ENCODE measurements at regions not wholly inside any gene's neighbourhood (a gene's known extent, or its start where the extent isn't known, plus 50 kb on each side); places are given as distances from the start of the nearest gene placed in this dataset.
"Not testable (repeated sequence)": the region's sequence is repeated elsewhere in the genome, so short reads cannot be mapped to it uniquely, and the experiment has no call there.

DNA sequence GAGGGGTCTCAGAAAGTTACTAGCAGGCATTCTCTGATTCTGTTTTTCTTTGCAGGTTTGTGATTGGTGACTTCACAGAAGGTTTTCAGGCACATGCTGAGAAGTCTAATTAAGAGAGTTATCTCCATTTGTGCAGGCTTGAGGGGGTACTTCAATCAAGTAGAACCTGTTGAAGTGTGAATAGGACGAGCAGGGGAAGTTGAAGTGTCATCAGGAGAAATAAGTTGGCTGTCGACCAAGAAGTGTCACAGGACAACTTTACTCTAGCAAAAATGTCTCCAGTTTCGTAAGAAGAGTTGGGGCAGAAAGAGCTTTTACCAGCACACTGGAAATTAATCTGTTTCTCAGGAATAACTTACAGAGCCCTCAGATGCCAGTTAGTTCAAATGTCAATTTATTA is 576.5 kb upstream of the SLITRK5 start:
- DNase-seq (ENCODE audit: low read depth), result no peak

DNA sequence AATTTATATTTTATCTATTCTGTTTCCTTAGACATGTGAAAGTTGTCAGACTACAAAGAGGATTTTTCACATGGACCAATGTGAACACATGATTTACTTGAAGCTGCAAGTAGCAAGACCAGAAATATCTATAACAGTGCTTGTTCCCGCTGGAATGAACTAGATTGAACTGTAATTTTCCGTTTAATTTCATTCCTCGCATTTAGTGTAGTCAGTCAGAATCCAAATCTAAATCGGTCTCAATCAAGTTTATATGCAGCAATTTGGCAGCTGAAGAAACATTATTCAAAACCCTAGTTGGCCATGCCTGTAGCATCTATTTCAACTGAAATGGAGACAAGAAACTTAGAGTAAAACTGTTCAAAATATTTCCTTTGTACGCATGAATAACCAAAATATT is 570.7 kb upstream of the SLITRK5 start:
- no peak for DNase-seq (ENCODE audit: low read depth)

DNA sequence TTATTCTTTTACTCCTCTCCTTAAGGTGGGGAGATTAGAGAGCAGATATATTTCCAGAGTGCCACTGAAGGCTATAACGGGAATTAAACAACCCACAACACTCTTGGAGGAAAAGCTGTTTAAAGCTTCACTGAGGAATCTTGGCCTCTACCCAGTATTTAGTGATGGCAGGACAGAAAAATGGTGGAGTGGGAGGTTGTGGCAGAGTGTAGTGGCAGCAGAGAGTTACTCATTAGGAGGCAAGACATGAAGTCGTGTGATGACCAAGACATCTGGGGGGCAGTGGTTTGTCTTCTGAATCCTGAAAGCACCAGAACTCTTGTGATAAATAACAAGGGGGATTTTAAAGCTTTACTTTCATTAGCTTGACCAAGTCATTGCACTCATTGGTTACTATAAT is 563.5 kb upstream of the SLITRK5 start:
- no peak for DNase-seq (ENCODE audit: low read depth)

DNA sequence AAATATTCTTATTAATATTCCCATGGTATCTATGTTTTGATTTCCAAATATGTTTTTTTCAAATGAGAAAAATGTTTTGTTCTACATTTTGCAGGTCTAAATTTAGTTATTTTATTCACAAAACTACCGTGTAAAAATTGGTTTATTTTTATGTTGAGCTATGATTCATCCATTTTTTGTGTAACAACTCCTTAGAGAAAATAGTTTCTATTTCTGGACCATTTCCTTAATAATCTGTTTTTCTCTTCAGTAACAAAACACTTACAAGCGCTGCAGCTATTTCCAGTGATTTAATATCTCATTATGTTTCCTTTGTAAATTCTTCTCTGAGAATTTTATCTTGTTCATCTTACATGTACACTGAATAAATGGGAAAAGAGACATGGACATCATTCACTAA is 550.7 kb upstream of the SLITRK5 start:
- no peak for DNase-seq (ENCODE audit: low read depth)

DNA sequence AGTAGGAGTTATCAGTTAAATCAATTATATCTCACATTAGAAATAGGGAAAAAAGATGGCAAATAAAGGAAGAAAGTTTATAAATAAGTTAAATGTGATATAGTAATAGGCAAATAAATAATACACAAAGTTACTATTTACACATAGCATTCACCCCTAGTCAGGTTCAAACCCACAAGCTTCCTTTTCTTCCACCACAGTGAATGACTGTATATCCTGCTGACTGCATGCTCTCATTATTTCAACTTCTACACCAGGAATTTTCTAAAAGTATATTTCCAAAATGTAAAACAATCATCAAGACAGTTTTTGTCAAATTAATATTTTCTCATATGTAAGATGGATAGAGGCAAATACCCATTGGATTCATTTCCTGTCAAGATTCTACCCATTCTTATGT is 548.6 kb upstream of the SLITRK5 start:
- no peak for DNase-seq (ENCODE audit: low read depth)

DNA sequence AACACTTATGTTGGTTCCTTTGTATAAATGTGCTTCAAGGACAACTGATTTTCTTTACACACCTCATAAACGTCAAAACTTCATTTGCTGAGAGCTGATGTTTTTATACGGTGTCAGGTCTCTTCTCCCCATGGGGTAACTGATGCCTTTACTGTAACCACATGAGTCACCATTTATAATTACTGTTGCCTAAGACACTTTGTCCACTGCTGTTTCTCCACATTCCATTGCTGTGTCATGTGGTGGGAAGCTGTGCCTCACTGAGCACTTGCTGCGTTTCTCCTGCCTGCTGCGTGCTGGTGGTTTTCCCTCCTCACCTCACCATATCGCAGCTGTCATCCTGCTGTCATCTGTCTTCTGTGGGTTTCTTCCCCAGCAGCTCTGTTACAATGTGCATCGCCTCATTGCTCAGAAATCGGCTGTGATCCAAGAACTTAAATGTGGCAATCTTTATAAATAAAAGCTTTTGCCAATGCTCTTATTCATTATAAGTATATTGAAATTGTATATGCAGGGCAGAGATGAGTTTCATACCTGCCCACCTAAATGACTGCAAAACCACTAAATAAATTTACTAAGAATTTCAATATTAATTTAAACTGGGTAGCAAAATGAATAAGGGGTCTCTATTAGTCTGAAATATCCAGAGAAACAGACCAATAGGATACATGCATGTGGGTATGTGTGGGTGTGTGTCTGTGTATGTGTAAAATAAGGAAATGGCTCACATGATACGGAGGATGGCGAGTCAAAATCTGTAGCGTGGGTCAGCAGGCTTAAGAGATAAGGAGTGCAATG is 547.0 kb upstream of the SLITRK5 start:
- no peak for DNase-seq (ENCODE audit: low read depth)

DNA sequence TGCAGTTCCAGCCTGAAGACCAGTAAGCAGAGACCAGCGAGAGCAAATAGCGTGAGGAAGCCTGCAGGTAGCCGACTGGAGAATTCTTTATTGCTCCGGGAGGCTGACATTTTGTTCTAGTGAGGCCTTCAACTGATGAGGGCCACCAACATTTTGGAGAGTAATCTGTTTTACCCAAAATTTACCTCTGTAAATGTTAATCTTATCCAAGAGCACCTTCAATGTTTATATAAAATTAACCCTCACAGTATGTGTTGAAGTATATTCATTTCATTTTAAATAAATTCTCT is 546.4 kb upstream of the SLITRK5 start:
- DNase-seq (ENCODE audit: low read depth), result no peak

DNA sequence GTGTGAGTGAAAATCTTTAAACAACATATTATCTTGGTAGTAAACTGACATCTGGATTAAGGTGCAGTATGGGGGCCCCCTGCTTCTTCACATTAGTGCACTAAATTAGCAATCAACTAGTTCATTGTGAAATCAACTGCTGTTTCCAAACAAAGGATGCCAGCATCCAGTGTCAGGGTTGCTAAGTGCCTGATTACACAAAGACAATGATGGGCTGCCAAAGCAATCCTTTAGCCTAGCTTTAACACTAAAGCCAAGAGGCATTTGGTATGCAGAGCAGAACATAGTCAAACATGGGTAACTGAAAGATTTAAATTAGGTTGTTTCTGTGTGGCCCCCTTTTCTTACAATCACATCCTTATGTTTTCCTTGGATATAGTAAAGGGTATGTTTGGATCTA is 543.1 kb upstream of the SLITRK5 start:
- DNase-seq (ENCODE audit: low read depth), result no peak

DNA sequence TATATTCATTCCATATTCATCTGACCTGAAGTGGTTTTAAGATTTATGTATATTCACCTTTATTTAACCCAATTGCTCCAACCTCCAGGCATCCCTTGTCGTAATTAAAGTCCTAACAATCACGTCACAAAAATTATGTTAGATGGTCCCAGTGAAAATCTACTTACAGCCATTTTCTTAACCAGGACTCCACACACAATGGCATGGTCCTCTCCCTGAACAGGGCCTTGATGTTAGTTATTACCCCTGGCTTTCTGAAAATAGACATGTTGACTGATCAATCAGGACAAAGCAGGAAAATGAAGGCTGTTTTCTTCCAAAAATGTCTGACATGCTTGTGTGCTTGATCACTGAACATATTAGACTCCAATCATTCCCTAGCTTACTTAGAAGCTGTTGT is 542.7 kb upstream of the SLITRK5 start:
- DNase-seq (ENCODE audit: low read depth), result no peak

DNA sequence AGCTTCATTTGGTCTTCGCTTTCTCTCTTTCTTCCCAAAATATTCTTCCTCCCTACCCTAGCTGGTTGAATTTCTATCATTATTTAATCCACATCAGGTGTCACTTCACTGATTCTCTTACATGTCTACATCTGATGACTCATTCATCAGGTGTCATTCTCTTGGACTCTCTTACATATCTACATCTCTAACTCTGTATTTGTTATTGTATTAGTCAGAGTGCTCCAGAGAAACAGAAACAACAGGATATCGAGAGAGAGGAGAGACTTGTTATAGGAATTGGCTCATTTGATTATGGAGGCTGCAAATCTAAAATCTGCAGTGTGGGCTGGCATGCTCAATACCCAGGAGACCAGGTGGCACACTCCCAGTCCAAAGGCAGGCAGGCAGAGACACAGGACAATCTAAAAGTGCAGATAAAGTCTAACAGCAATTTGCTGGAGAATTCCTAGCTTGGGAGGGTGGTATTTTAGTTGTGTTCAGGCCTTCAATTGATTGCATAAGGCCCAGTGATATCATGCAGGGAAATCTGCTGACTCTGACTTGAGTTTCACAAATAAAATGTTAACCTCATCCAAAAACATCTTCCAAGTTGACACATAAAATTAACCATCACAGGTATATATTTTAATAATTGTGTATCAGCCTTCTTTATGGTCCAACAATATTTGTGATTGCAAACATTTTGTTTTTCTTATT is 541.4 kb upstream of the SLITRK5 start:
- no peak for DNase-seq (ENCODE audit: low read depth)

DNA sequence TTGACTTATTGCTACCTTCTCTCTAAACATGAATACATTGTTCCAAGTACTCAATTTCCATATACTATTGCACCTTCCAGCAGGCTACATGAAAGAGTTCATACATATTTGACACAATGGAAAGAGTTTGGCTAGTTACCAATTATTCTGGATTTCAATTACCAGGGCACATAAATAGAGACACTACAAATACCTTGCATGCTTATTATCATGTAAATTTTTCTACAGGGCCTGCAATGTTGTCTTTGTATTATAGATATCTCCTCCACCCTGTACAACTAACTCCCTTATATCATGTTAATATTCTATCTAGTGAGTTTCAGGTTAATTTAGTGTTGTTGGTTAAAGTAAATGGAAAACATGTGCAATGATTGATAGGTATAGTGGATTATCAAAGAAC is 540.7 kb upstream of the SLITRK5 start:
- DNase-seq (ENCODE audit: low read depth), result no peak

DNA sequence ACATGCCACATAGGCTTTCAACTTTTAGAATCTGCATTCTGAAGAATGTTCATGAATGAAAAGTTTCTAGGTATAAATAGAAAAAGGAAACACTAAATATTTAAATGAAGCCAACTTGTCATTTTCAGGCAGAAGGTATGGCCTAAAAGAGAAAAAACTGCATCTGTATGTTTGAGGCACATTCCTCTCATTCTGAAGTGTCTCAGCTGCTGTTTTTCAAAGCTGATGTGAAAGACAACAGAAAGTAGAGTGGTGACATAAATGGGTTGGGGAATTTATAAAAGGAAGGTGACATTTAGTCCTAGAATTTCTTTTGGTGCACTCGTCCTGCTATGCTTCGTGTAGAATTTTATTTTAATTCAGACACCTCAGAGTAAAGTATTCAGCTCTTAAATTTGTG is 539.6 kb upstream of the SLITRK5 start:
- DNase-seq (ENCODE audit: low read depth), result no peak

DNA sequence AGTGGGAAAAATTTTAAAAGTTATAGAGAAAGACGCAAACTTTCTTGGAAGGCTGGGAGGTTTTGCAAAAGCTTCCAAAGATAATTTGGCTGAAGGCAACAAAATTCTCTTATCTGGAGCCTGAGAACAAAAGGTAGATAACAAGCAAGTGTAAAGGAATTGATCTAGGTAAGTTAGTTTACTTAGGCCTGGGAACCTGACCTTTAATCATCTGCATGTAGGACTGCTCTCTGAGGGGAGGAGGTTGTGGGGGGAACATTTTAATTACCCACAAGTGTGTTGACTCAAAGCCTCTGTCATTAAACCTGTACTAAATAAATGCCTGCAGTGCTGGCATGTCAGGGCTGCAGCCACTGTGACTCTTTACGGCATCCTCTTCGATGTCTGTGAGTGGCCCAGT is 532.3 kb upstream of the SLITRK5 start:
- DNase-seq (ENCODE audit: low read depth), result no peak

DNA sequence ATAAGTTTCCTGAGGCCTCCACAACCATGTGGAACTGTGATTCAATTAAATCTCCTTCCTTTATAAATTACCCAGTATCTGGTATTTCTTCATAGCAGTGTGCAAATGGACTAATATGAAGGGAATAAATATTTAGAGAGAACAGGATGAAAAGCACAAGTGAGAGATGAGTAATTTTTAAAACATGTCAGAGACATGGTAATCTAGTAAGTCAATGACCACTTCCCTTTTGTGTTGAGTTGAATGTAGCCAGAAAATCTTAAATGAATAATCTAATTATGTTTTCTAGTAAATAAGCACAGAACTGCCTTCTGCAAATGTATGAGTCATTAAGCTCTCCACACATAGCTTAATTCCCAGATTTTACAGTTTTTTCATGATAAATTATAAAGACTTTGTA is 524.1 kb upstream of the SLITRK5 start:
- DNase-seq (ENCODE audit: low read depth), result no peak

DNA sequence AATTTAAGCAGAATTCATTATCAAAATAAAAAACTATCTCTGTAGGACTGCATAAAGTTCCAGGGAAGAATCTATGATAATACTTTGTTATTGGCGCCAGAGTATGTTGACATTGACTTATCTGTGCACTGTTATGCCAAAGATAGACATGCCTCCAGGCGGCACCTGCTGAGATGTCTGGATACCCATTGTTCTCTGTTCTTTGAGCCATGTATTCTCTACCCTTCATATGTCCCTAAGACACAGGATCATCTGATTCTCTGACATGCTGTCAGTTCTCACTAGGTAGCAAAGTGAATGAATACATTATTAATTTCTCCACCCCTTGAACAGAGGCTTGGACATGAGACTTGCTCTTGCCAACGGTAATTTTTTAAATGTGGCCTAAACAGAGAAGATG is 517.8 kb upstream of the SLITRK5 start:
- DNase-seq (ENCODE audit: low read depth), result no peak

DNA sequence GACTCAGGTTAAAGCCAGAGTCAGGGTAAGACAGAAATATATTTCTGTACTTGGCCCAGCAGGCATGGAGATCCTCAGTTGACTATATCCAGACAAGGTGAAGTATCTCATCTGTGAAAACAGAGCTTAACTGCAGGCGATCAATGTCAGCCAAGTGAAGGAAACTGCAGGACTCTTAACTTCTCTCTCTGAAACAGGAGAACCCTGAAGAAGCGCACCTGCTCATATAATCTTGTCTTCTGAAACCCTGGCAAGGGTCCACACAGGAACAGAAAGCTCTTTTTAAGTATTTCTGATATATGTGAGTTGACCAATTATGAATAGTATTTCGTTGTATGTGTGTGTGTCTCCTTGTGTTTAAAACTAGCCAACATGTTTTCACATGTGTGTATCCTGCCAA is 504.8 kb upstream of the SLITRK5 start:
- DNase-seq (ENCODE audit: low read depth), result no peak

DNA sequence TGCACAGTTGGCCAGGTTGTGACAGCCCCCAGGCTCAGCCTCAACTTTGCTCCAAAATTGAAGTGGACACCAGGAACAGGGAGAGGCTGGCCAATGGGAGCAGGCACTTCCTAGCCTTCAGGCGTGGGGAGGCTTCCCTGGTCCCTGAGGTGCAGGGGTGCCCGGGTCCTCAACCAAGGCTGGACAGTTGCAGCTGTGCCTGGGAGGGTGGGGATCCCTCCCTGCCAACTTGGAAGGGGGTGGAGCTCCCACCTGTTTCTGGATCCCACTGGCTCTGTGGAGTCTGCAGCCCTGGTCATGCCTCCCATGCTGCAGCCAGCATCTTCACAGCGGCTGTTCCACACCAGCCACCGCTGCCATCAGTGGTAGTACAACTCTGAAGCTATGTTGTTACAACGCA is 502.8 kb upstream of the SLITRK5 start:
- no peak for DNase-seq (ENCODE audit: low read depth)

DNA sequence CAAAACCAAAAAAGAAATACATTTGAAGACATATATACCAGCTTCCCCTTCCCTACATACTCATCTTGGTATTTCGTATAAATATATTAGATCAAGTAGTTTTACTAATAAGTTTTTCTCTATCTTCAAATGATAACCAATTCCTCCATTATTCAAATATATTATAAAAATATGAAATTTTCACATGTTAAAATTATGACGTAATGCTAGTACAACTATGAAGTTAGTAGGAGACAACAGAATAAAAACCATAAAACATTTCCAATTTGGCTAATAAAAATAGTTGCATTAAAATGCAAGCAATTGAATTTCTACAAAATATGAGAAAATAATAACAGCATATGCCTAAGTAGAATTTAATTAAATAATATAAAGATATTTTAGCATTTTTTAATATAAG is 501.8 kb upstream of the SLITRK5 start:
- DNase-seq (ENCODE audit: low read depth), result no peak

DNA sequence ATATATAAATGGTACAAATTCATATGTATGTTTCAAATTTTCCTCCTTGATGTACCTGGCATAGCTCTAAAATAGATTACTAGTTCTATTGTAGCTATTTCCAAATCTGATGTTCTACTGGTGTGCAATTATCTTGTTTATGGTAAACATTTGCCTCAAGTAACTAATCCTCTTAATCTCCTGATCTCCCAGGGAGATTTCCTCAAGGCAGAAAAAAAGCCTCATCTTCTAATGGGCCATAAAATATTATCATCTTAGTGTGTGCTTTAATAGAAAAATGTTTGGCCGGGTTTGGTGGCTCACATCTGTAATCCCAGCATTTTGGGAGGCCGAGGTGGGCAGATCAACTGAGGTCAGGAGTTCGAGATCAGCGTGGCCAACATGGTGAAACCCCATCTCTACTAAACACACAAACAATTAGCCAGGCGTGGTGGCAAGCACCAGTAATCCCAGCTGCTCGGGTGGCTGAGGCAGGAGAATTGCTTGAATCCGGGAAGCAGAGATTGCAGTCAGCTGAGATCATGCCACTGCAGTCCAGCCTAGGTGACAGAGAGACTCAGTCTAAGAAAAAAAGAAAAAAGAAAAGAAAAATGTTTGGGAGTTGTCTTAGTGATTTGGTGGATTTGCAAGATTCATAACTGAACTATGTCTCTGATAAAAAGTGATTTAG is 498.9 kb upstream of the SLITRK5 start:
- no peak for DNase-seq (ENCODE audit: low read depth)

DNA sequence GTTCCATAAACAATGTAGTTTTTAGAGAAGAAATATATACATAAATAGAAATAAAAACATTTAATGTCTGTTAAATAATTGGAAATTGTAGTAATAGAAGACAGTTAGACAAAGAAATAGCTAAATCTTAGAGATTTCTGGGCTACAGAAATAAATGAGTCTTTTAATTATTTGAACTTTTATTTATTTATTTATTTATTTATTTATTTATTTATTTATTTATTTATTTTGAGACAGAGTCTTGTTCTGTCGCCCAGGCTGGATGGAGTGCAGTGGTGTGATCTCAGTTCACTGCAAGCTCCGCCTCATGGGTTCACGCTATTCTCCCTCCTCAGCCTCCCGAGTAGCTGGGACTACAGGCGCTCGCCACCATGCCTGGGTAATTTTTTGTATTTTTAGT is 486.0 kb upstream of the SLITRK5 start:
- not testable (repeated sequence) for DNase-seq (ENCODE audit: low read depth)

DNA sequence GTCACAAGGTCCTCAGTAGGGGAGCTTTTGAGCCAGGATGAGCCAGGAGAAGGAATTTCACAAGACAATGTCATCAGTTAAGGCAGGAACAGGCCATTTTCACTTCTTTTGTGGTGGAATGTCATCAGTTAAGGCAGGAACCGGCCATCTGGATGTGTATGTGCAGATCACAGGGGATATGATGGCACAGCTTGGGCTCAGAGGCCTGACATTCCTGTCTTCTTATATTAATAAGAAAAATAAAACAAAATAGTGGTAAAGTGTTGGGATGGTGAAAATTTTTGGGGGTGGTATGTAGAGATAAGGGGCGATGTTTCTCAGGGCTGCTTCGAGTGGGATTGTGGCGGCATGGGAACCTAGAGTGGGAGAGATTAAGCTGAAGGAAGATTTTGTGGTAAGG is 484.5 kb upstream of the SLITRK5 start:
- not testable (repeated sequence) for DNase-seq (ENCODE audit: low read depth)

DNA sequence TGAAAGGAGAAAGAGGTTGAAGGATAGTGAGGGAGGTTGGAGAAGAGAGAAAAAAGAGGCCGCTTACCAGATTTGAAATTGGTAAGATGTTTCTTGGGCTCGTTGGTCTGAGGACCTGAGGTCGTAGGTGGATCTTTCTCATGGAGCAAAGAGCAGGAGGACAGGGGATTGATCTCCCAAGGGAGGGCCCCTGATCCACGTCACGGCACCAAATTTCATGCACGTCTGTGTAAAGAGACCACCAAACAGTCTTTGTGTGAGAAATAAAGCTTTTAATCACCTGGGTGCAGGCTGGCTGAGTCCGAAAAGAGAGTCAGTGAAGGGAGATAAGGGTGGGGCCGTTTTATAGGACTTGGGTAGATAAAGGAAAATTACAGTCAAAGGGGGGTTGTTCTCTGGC is 479.7 kb upstream of the SLITRK5 start:
- DNase-seq (ENCODE audit: low read depth), result not testable (repeated sequence)

DNA sequence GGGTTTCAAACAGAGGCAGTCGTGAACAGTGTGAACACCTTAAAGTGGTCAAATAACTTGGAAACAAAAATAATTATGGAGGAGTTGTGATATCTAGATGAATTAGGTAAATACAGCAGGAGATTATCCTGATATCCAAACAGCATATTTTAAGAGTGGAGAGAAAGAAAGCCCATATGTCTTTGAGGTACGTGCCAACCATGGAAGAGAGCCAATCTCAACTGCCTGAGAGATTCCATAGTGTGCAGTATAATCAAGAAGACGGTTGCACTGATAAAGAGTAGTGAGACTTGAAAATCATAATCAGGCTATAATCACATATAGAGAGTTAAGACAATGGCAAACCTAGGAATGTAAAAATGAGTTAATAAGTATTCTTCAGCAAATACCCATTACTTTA is 472.8 kb upstream of the SLITRK5 start:
- DNase-seq (ENCODE audit: low read depth), result no peak

DNA sequence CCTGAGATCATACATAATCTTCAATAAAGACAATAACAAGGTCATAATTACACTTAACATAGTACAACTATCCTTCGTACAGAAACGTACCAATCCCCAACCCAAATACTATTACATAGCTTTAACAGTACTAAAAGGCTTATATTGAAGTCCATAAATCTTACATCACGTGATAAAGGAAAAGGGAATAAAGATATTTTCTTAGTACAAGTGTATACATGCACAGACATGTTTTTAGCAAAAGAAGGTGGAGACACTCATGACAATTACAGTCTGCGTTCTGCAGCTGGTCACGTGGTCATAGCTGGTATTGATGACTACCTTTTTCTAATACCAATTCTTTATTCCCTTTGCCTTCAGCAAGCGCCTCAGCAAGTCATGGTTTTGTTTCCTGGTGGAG is 464.5 kb upstream of the SLITRK5 start:
- DNase-seq (ENCODE audit: low read depth), result no peak
